ENCODE measurements at regions not wholly inside any gene's neighbourhood (a gene's known extent, or its start where the extent isn't known, plus 50 kb on each side); places are given as distances from the start of the nearest gene placed in this dataset.

DNA sequence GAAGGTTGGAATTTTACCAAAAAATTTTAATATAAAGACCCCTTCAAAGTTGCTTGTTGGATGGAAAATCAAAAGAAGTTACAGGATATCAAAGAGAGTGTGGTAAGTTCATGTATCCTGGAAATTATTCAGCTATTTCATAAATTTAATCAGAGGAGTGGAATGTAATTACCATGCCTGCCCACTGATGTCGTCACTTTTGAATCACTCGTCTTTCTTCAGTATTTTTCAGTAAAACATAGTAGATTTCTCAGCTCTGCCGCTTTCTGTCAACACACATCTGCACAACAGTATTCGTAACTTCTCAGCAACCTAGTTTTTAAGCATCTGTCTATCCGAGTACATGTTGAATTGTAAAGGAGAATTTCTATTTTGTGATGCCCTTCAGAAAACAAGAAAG lies 2163.0 kb upstream of the AGA start:
- no peak for TF ChIP-seq CTCF (IDR thresholded peaks at IDR 0.05; ENCODE audit: insufficient read depth, low read depth, low read length)
- TF ChIP-seq EZH2 (IDR thresholded peaks at IDR 0.05; ENCODE audit: insufficient read depth, low read length): no peak
